Mesenchymal stem cell (in vitro differentiated cells and primary cell): ENCODE measurements at regions not wholly inside any gene's neighbourhood (a gene's known extent, or its start where the extent isn't known, plus 50 kb on each side); places are given as distances from the start of the nearest gene placed in this dataset.

ENCODE experiments used
- DNase-seq: peaks from one replicate; pipeline ENCODE4 v3.0.0-alpha.2; 2013
- H2AFZ ChIP-seq: one replicate; pipeline ENCODE4 v1.6.1; 2013; ENCODE audit warnings: low read depth, mild to moderate bottlenecking, control low read depth, inconsistent platforms, low read length, moderate library complexity
- H2AK5ac ChIP-seq: 2 replicates; pipeline ENCODE4 v1.6.1; 2013; ENCODE audit warnings: low read length, moderate library complexity, mild to moderate bottlenecking, inconsistent platforms; ENCODE audit not compliant: severe bottlenecking
- H2BK120ac ChIP-seq: one replicate; pipeline ENCODE4 v1.6.1; 2013; ENCODE audit warnings: low read depth, mild to moderate bottlenecking, inconsistent platforms, low read length, moderate library complexity
- H2BK12ac ChIP-seq, 2 experiments: one replicate each; pipeline ENCODE4 v1.6.1; 2013; ENCODE audit warnings: inconsistent platforms in 2 of 2, low read length in 2 of 2, mild to moderate bottlenecking in 2 of 2, moderate library complexity in 2 of 2, control low read depth in 1 of 2
- H2BK15ac ChIP-seq: one replicate; pipeline ENCODE4 v1.6.1; 2013; ENCODE audit warnings: mild to moderate bottlenecking, low read depth, inconsistent platforms; ENCODE audit not compliant: poor library complexity, severe bottlenecking
- H2BK5ac ChIP-seq: 2 replicates; pipeline ENCODE4 v1.6.1; 2013; ENCODE audit warnings: low read depth, mild to moderate bottlenecking, low read length, control low read depth, inconsistent platforms; ENCODE audit not compliant: poor library complexity, severe bottlenecking
- H3K14ac ChIP-seq, 2 experiments: one replicate each; pipeline ENCODE4 v1.6.1; 2013; ENCODE audit warnings: inconsistent platforms in 2 of 2, low read length in 2 of 2, control low read depth in 1 of 2, mild to moderate bottlenecking in 1 of 2, moderate library complexity in 1 of 2
- H3K18ac ChIP-seq, 2 experiments: one replicate each; pipeline ENCODE4 v1.6.1; 2013; ENCODE audit warnings: inconsistent platforms in 2 of 2, low read length in 2 of 2, control low read depth in 1 of 2, low read depth in 1 of 2, mild to moderate bottlenecking in 1 of 2
- H3K23ac ChIP-seq, 2 experiments: one replicate each; pipeline ENCODE4 v1.6.1; 2013; ENCODE audit warnings: inconsistent platforms in 2 of 2, low read length in 2 of 2, mild to moderate bottlenecking in 2 of 2, moderate library complexity in 2 of 2, control low read depth in 1 of 2
- H3K27ac ChIP-seq: 2 replicates; pipeline ENCODE4 v1.5.1; 2013; ENCODE audit warnings: mild to moderate bottlenecking, moderate library complexity, low read length, control low read depth, inconsistent platforms; ENCODE audit not compliant: poor library complexity, severe bottlenecking
- H3K27me3 ChIP-seq, 2 experiments: 2 replicates each; pipeline versions ENCODE4 v1.6.1 to v1.7.0; 2013; ENCODE audit warnings: low read length in 2 of 2, mild to moderate bottlenecking in 2 of 2, moderate library complexity in 2 of 2, control low read depth in 1 of 2, inconsistent platforms in 1 of 2; ENCODE audit not compliant: control insufficient read depth in 1 of 2, insufficient read depth in 1 of 2
- H3K36me3 ChIP-seq, 2 experiments: 2 replicates each; pipeline versions ENCODE4 v1.6.1 to v1.7.0; 2013; ENCODE audit warnings: low read length in 2 of 2, control low read depth in 1 of 2, inconsistent platforms in 1 of 2, low read depth in 1 of 2, mild to moderate bottlenecking in 1 of 2; ENCODE audit not compliant: insufficient read depth in 2 of 2, control insufficient read depth in 1 of 2
- H3K4ac ChIP-seq, 2 experiments: one replicate each; pipeline ENCODE4 v1.6.1; 2013; ENCODE audit warnings: inconsistent platforms in 2 of 2, low read length in 2 of 2, mild to moderate bottlenecking in 2 of 2, moderate library complexity in 2 of 2, control low read depth in 1 of 2, low read depth in 1 of 2
- H3K4me1 ChIP-seq: 2 replicates; pipeline ENCODE4 v1.6.1; 2013; ENCODE audit warnings: low read depth, low read length, control low read depth; ENCODE audit not compliant: control insufficient read depth, insufficient read depth
- H3K4me2 ChIP-seq: 2 replicates; pipeline ENCODE4 v1.6.1; 2013; ENCODE audit warnings: low read length, mild to moderate bottlenecking, inconsistent platforms; ENCODE audit not compliant: poor library complexity, severe bottlenecking
- H3K4me3 ChIP-seq, 2 experiments: 2 replicates each; pipeline versions ENCODE4 v1.5.1 to v1.7.0; 2013; ENCODE audit warnings: low read length in 2 of 2, mild to moderate bottlenecking in 2 of 2, control low read depth in 1 of 2, low read depth in 1 of 2; ENCODE audit not compliant: insufficient read depth in 1 of 2
- H3K79me1 ChIP-seq: replicated peaks from 2 replicates; pipeline ENCODE4 v1.6.1; 2013; ENCODE audit warnings: mild to moderate bottlenecking, control low read depth, low read length, inconsistent platforms; ENCODE audit not compliant: poor library complexity, severe bottlenecking
- H3K9ac ChIP-seq: 2 replicates; pipeline ENCODE4 v1.7.0; 2013; ENCODE audit warnings: mild to moderate bottlenecking, low read length, moderate library complexity
- H3K9me3 ChIP-seq: 2 replicates; pipeline ENCODE4 v1.7.0; 2013; ENCODE audit warnings: mild to moderate bottlenecking, low read length; ENCODE audit not compliant: control insufficient read depth
- H4K8ac ChIP-seq: one replicate; pipeline ENCODE4 v1.6.1; 2013; ENCODE audit warnings: inconsistent platforms, mild to moderate bottlenecking, low read length, moderate library complexity
- H4K91ac ChIP-seq: one replicate; pipeline ENCODE4 v1.6.1; 2013; ENCODE audit warnings: mild to moderate bottlenecking, low read length, inconsistent platforms
- WGBS: methylation state at CpG from one replicate; pipeline ENCODE4 v1.1.7; 2013; ENCODE audit warnings: mixed read lengths; 5-methylcytosine and 5-hydroxymethylcytosine counted together

GRCh38 chr2:53511549-53511948, 256.1 kb upstream of the CHAC2 start:
- WGBS, result 90% methylated on average over 2 of the region's 4 CpGs
- Histone ChIP-seq H3K14ac (no peak overlapping the region), H3K27me3 (no peaks in the 10 kb centered on the region), H2AK5ac (no peak overlapping the region), H3K4me1 (peaks cover 2% of the 10 kb centered on the region), H3K4ac (no peak overlapping the region), H2AFZ (no peak overlapping the region), H4K91ac (no peak overlapping the region), H3K9me3 (no peaks in the 10 kb centered on the region), H3K23ac (no peak overlapping the region), H2BK120ac (no peak overlapping the region), H3K18ac (no peak overlapping the region), H3K79me1 (no peaks in the 10 kb centered on the region), H3K27ac (no peak overlapping the region), H2BK5ac (no peak overlapping the region), H2BK12ac (no peak overlapping the region), H3K4me2 (no peak overlapping the region), H4K8ac (no peak overlapping the region), H2BK15ac (no peak overlapping the region), H3K4me3 (no peak overlapping the region), H3K9ac (no peak overlapping the region), H3K36me3 (no peaks in the 10 kb centered on the region)
- no peak for DNase-seq

- peaks cover 2% of the 10 kb centered on the region for H3K4me1 ChIP-seq
These were observed 257.2 kb upstream of the CHAC2 start for GRCh38 chr2:53510401-53510800.

GRCh38 chr2:53509831-53510388, 257.7 kb upstream of the CHAC2 start:
- H2BK5ac ChIP-seq, result no peak overlapping the region
- WGBS, result 30% methylated on average over 3 of the region's 9 CpGs
- H3K79me1 ChIP-seq, result no peaks in the 10 kb centered on the region
- no peaks in the 10 kb centered on the region for H3K9me3 ChIP-seq
- no peak overlapping the region for H2AK5ac ChIP-seq
- no peak overlapping the region for H2BK120ac ChIP-seq
- H2BK12ac ChIP-seq, result no peak overlapping the region
- no peaks in the 10 kb centered on the region for H3K27me3 ChIP-seq
- H3K36me3 ChIP-seq, result no peaks in the 10 kb centered on the region
- H3K18ac ChIP-seq, result no peak overlapping the region
- DNase-seq, result no peak
- peaks cover 2% of the 10 kb centered on the region for H3K4me1 ChIP-seq
- H4K8ac ChIP-seq, result no peak overlapping the region
- H3K27ac ChIP-seq, result no peak overlapping the region
- no peak overlapping the region for H3K14ac ChIP-seq
- H3K4me2 ChIP-seq, result no peak overlapping the region
- H3K4me3 ChIP-seq, result no peak overlapping the region
- H3K23ac ChIP-seq, result no peak overlapping the region
- H2BK15ac ChIP-seq, result no peak overlapping the region
- no peak overlapping the region for H3K9ac ChIP-seq
- no peak overlapping the region for H3K4ac ChIP-seq
- H4K91ac ChIP-seq, result no peak overlapping the region
- H2AFZ ChIP-seq, result no peak overlapping the region

More at GRCh38 chr2:53510401-53510800, 257.2 kb upstream of the CHAC2 start:
- H4K8ac ChIP-seq, result no peak overlapping the region
- no peak overlapping the region for H3K4ac ChIP-seq
- no peaks in the 10 kb centered on the region for H3K27me3 ChIP-seq
- 81% methylated on average over 4 of the region's 4 CpGs for WGBS
- H4K91ac ChIP-seq, result no peak overlapping the region
- no peak overlapping the region for H2BK5ac ChIP-seq
- H2BK120ac ChIP-seq, result no peak overlapping the region
- H3K4me2 ChIP-seq, result no peak overlapping the region
- H3K9ac ChIP-seq, result no peak overlapping the region
- H2AK5ac ChIP-seq, result no peak overlapping the region
- DNase-seq, result no peak
- H3K4me3 ChIP-seq, result no peak overlapping the region
- H2BK12ac ChIP-seq, result no peak overlapping the region
- no peak overlapping the region for H3K14ac ChIP-seq
- no peak overlapping the region for H3K18ac ChIP-seq
- no peak overlapping the region for H2AFZ ChIP-seq
- no peak overlapping the region for H3K23ac ChIP-seq
- no peaks in the 10 kb centered on the region for H3K79me1 ChIP-seq
- H2BK15ac ChIP-seq, result no peak overlapping the region
- H3K9me3 ChIP-seq, result no peaks in the 10 kb centered on the region
- H3K36me3 ChIP-seq, result no peaks in the 10 kb centered on the region
- no peak overlapping the region for H3K27ac ChIP-seq

- no peaks in the 10 kb centered on the region for H3K79me1 ChIP-seq
- no peak overlapping the region for H4K8ac ChIP-seq
- H3K9me3 ChIP-seq, result no peaks in the 10 kb centered on the region
- H2BK120ac ChIP-seq, result no peak overlapping the region
- H3K23ac ChIP-seq, result no peak overlapping the region
- no peak overlapping the region for H2BK12ac ChIP-seq
- no peak overlapping the region for H3K4ac ChIP-seq
- H3K27me3 ChIP-seq, result no peaks in the 10 kb centered on the region
- H3K4me1 ChIP-seq, result peaks cover 2% of the 10 kb centered on the region
- H4K91ac ChIP-seq, result no peak overlapping the region
- H3K36me3 ChIP-seq, result no peaks in the 10 kb centered on the region
- no peak overlapping the region for H2BK15ac ChIP-seq
- H2AK5ac ChIP-seq, result no peak overlapping the region
- H3K4me2 ChIP-seq, result no peak overlapping the region
- WGBS, result 63% methylated on average over 2 of the region's 3 CpGs
- no peak overlapping the region for H3K14ac ChIP-seq
- H2AFZ ChIP-seq, result no peak overlapping the region
- H2BK5ac ChIP-seq, result no peak overlapping the region
- no peak overlapping the region for H3K18ac ChIP-seq
- H3K27ac ChIP-seq, result no peak overlapping the region
- H3K9ac ChIP-seq, result no peak overlapping the region
- no peak overlapping the region for H3K4me3 ChIP-seq
- DNase-seq, result no peak
These were observed 258.9 kb upstream of the CHAC2 start for GRCh38 chr2:53508667-53509066.
